ENCODE measurements at regions not wholly inside any gene's neighbourhood (a gene's known extent, or its start where the extent isn't known, plus 50 kb on each side); places are given as distances from the start of the nearest gene placed in this dataset.

DNA sequence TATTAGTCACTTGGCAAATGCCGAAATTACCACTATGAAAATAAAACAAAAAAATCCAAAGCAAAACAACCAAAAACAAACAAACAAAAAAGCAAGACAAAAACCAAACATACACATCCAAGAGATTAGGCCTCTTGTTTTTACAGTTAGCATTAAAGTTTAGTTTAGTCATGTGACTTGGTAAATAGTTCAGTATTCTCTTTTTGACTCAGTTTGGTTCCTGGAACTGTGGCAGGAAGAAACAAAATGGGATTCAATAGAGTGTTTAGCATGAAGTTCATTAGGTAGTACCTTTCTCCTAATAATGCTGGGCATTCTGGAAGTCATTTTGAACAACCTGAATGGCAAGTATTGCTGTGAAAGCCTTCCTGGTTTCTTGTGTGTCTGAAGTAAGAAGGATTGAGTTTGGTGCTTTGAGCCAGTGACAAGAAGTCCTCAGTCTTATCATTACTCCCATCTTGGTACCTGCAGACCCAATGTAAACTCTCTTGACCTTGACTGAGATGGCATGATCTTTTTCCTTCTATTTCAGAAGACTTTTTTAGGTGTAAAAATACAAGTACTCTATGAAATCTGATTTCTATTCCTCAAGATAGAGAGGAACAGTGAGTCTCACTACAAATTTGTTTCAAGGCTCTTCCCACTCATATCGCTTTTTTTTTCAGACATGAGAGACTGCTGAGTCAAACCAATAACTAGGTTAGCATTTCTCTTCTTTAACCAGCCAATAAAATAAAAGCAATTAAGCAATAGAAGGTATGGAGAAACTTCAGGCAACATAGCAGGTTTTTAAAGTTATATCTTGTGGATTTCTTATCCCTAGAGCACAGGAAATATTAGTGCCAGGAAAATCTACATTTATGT, 223.6 kb upstream of the PREP start:
- Histone ChIP-seq H3K27ac (no peak overlapping the region), H3K36me3 (replicated peaks in 1 of 2; ENCODE audit: insufficient read depth in 1 of 2, low read depth in 2 of 2) (no peaks in the 10 kb centered on the region), H3K4me1 (no peaks in the 10 kb centered on the region), H3K27me3 (no peaks in the 10 kb centered on the region), H3K4me3 (no peak overlapping the region), H3K9me3 (no peaks in the 10 kb centered on the region)
- WGBS, 2 donors, result 75 to 80% methylated on average over 2 of the region's 2 CpGs
- DNase-seq (no peak), ATAC-seq (no peak)
- intact Hi-C loops (cut with DNase I), result no loop called here
- no peak for TF ChIP-seq POLR2A (IDR thresholded peaks at IDR 0.05)
- no peak for TF ChIP-seq CTCF (IDR thresholded peaks at IDR 0.05)

DNA sequence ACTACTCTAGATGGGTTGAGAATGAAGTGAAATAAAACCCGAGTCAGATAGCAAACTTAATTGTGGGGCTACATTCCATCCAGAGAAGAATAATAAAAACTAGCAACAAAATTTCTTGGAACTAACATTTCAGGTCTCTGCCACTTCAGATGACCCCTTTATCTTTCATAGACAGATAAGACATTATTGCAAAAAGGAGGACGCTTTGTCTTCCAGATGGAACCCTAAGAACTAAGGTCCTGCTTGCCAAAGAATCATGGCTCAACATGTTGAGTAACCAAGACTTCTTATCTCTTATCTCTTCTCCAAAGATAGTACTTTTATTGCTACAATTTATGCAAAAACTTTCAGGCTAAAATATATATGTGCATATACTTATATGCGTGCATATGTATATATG, 221.1 kb upstream of the PREP start:
- no peaks in the 10 kb centered on the region for H3K9me3 ChIP-seq
- no peak overlapping the region for H3K27ac ChIP-seq
- H3K36me3 ChIP-seq (replicated peaks in 1 of 2; ENCODE audit: insufficient read depth in 1 of 2, low read depth in 2 of 2), result no peaks in the 10 kb centered on the region
- no peaks in the 10 kb centered on the region for H3K27me3 ChIP-seq
- H3K4me3 ChIP-seq, result no peak overlapping the region
- TF ChIP-seq POLR2A (IDR thresholded peaks at IDR 0.05), result no peak
- TF ChIP-seq CTCF (IDR thresholded peaks at IDR 0.05), result no peak
- ATAC-seq (no peak), DNase-seq (no peak)
- intact Hi-C loops (cut with DNase I), result no loop called here
- 66 to 67% methylated on average over 3 of the region's 3 CpGs for WGBS, 2 donors
- no peaks in the 10 kb centered on the region for H3K4me1 ChIP-seq

DNA sequence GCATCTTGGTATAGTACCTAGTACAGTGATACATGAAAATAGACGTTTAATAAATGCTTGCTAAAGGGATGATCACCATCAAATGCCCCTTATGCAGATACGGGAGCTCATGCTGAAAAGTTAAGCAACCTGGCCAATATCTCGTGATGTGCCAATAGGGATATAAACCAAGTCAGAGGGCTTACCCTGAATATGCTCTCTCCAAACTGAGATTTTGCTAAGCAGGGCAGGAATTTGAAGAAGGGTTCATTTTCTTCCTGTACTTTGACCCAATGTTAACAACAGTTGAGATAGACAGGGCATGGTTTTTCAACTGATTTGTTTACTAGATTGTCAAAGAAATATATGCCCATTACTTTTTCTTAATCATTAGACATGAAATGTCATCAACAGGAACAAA, 219.3 kb upstream of the PREP start:
- 50 to 62% methylated on average over 3 of the region's 3 CpGs for WGBS, 2 donors

GRCh38 chr6:105621564-105622175, 218.8 kb upstream of the PREP start:
- intact Hi-C loops (cut with DNase I), result no loop called here
- Histone ChIP-seq H3K4me1 (no peaks in the 10 kb centered on the region), H3K27ac (no peak overlapping the region), H3K36me3 (replicated peaks in 1 of 2; ENCODE audit: insufficient read depth in 1 of 2, low read depth in 2 of 2) (no peaks in the 10 kb centered on the region), H3K27me3 (no peaks in the 10 kb centered on the region), H3K4me3 (no peak overlapping the region), H3K9me3 (no peaks in the 10 kb centered on the region)
- no peak for ATAC-seq
- WGBS, 2 donors, result 72 to 76% methylated on average over 6 of the region's 6 CpGs
- no peak for DNase-seq
- TF ChIP-seq POLR2A (IDR thresholded peaks at IDR 0.05), result no peak
- TF ChIP-seq CTCF (IDR thresholded peaks at IDR 0.05), result no peak

More for the DNA sequence above, 219.3 kb upstream of the PREP start:
- Histone ChIP-seq H3K27ac (no peak overlapping the region), H3K4me1 (no peaks in the 10 kb centered on the region), H3K4me3 (no peak overlapping the region), H3K9me3 (no peaks in the 10 kb centered on the region), H3K27me3 (no peaks in the 10 kb centered on the region), H3K36me3 (replicated peaks in 1 of 2; ENCODE audit: insufficient read depth in 1 of 2, low read depth in 2 of 2) (no peaks in the 10 kb centered on the region)
- no peak for TF ChIP-seq CTCF (IDR thresholded peaks at IDR 0.05)
- no peak for TF ChIP-seq POLR2A (IDR thresholded peaks at IDR 0.05)
- DNase-seq (no peak), ATAC-seq (no peak)
- intact Hi-C loops (cut with DNase I), result no loop called here

Data from body of pancreas (tissue), 4 donors.